ENCODE measurements at regions not wholly inside any gene's neighbourhood (a gene's known extent, or its start where the extent isn't known, plus 50 kb on each side); places are given as distances from the start of the nearest gene placed in this dataset.

GRCh38 chr9:119420231-119420630 lies 51.0 kb upstream of the BRINP1 start:
- no peak for TF ChIP-seq EZH2 (IDR thresholded peaks at IDR 0.05; ENCODE audit: borderline replicate concordance, insufficient read depth, low read depth, low read length, poor library complexity, severe bottlenecking)
- TF ChIP-seq CTCF (IDR thresholded peaks at IDR 0.05), result no peak
